Heart left ventricle (tissue), 16 donors: ENCODE measurements at regions not wholly inside any gene's neighbourhood (a gene's known extent, or its start where the extent isn't known, plus 50 kb on each side); places are given as distances from the start of the nearest gene placed in this dataset.

Experiments
- ATAC-seq, 4 donors: fragments of 200-7000 bp; cut with Tn5 transposase; one replicate each; pipeline ENCODE4 v1.9.1; 2020 to 2022; ENCODE audit warnings: moderate library complexity in 4 of 4, mild to moderate bottlenecking in 3 of 4, moderate number of reproducible peaks in 1 of 4
- DNase-seq, 5 donors: peaks; one replicate each; pipeline ENCODE4 v3.0.0-alpha.2; 2020
- H3K27ac ChIP-seq, 12 donors: fragments of 200-600 bp; sonication (generic) in 4 of 12; one replicate each; pipeline versions ENCODE4 v1.5.0 to v1.8.0; 2016 to 2022; ENCODE audit warnings: mild to moderate bottlenecking in 2 of 12
- H3K27me3 ChIP-seq, 9 donors: fragments of 200-600 bp; sonication (generic) in 2 of 9; one replicate each; pipeline versions ENCODE4 v1.5.1 to v1.8.0; 2016 to 2022; ENCODE audit warnings: mild to moderate bottlenecking in 3 of 9
- H3K36me3 ChIP-seq, 9 donors: fragments of 200-600 bp; sonication (generic) in 2 of 9; one replicate each; pipeline versions ENCODE4 v1.5.0 to v1.8.0; 2018 to 2022; ENCODE audit warnings: mild to moderate bottlenecking in 2 of 9
- H3K4me1 ChIP-seq, 12 donors: fragments of 200-600 bp; sonication (generic) in 4 of 12; one replicate each; pipeline versions ENCODE4 v1.5.0 to v1.8.0; 2016 to 2022; ENCODE audit warnings: mild to moderate bottlenecking in 3 of 12
- H3K4me3 ChIP-seq, 12 donors: fragments of 200-600 bp; sonication (generic) in 4 of 12; one replicate each; pipeline versions ENCODE4 v1.5.0 to v1.8.0; 2017 to 2022; ENCODE audit warnings: mild to moderate bottlenecking in 9 of 12, moderate library complexity in 4 of 12
- H3K9me3 ChIP-seq, 12 donors: fragments of 200-600 bp; sonication (generic) in 4 of 12; one replicate each; pipeline versions ENCODE4 v1.5.0 to v1.8.0; 2016 to 2022; ENCODE audit warnings: mild to moderate bottlenecking in 1 of 12
- CTCF ChIP-seq, 12 donors: fragments of 200-600 bp; sonication (generic) in 4 of 12; IDR thresholded peaks; one replicate each; pipeline versions ENCODE4 v1.5.0 to v1.8.0; 2018 to 2022; ENCODE audit warnings: antibody characterized with exemption in 12 of 12, mild to moderate bottlenecking in 5 of 12
- POLR2A ChIP-seq, 2 donors: fragments of 450-650 bp; IDR thresholded peaks; one replicate each; pipeline ENCODE4 v1.6.1; 2017; ENCODE audit warnings: antibody characterized with exemption in 2 of 2, mild to moderate bottlenecking in 2 of 2, moderate library complexity in 2 of 2
- WGBS, 4 donors: extraction: QIAGEN DNeasy Blood & Tissue Kit in 2 of 4; methylation state at CpG; one replicate each; pipeline versions ENCODE4 v1.1.5 to v1.1.7; 2013 to 2018; 5-methylcytosine and 5-hydroxymethylcytosine counted together
- intact Hi-C, 10 donors: fragments of 100-400 bp; cut with DNase I; formaldehyde crosslinking; loops; one replicate each; pipeline versions ENCODE4 v1.11.1 to v1.14.2; 2022
- donor health status: ischemic (EF 13 %, LVEDD 7.1; RV severe dilation, severe dysfunction).
- donor health status: healthy with polysubstance abuse.
- donor health status: DM: no; HTN: yes; CAD: no.
- donor health status: DM: no; HTN: no; CAD: no.
- donor health status: ischemic (EF 25% LVEDD 6.9; RV normal size, moderate dysfunction).
- donor health status: ischemic (EF 25% LVEDD 5.7; RV mildly dilated, moderate dysfunction).
- donor health status: healthy.
- donor health status: DM: yes; HTN: yes; CAD: no.
- donor health status: ischemic (EF 35%, LVEDD 5.7; RV mildly dilated, moderate dysfunction).
- donor health status: nonischemic (EF 11% LVEDD 7.7; RV severe dilation, severe dysfunction).
- donor health status: DM: yes; HTN: yes; CAD: no.
- donor health status: PGD.
- donor health status: ischemic (EF 29% LVEDD 5.4; RV normal size, mild dysfunction).
- donor health status: nonischemic (EF 23%, LVEDD 6.1; RV moderate dilation, normal function).

GRCh38 chr3:181952929-181953328 is 241.2 kb downstream of the SOX2 start:
- intact Hi-C loops: no loop called here
- H3K27me3 ChIP-seq: no peaks in the 10 kb centered on the region
- no peak overlapping the region for H3K4me3 ChIP-seq
- H3K27ac ChIP-seq: no peak overlapping the region
- no peaks in the 10 kb centered on the region for H3K4me1 ChIP-seq
- DNase-seq (no peak), ATAC-seq (no peak)
- no peaks in the 10 kb centered on the region for H3K9me3 ChIP-seq
- TF ChIP-seq POLR2A (IDR thresholded peaks at IDR 0.05) (no peak), CTCF (IDR thresholded peaks at IDR 0.05) (no peak)
- no peaks in the 10 kb centered on the region for H3K36me3 ChIP-seq
- WGBS, 4 donors: 61 to 74% (median 67%) methylated on average over 4 of the region's 4 CpGs

- ATAC-seq (no peak), DNase-seq (no peak)
- WGBS, 4 donors: 73 to 86% (median 76%) methylated on average over 2 of the region's 2 CpGs
Measured at GRCh38 chr3:181955566-181955965, 243.8 kb downstream of the SOX2 start.

GRCh38 chr3:181956122-181956521 is 244.4 kb downstream of the SOX2 start:
- DNase-seq (no peak), ATAC-seq (no peak)
- Histone ChIP-seq H3K27me3 (no peaks in the 10 kb centered on the region), H3K36me3 (no peaks in the 10 kb centered on the region), H3K4me1 (no peaks in the 10 kb centered on the region), H3K27ac (no peak overlapping the region), H3K4me3 (no peak overlapping the region), H3K9me3 (no peaks in the 10 kb centered on the region)
- TF ChIP-seq CTCF (IDR thresholded peaks at IDR 0.05): no peak
- no peak for TF ChIP-seq POLR2A (IDR thresholded peaks at IDR 0.05)
- 76 to 91% (median 87%) methylated on average over 5 of the region's 5 CpGs for WGBS, 4 donors
- intact Hi-C loops: no loop called here

More at GRCh38 chr3:181955566-181955965, 243.8 kb downstream of the SOX2 start:
- intact Hi-C loops: no loop called here
- no peak overlapping the region for H3K27ac ChIP-seq
- H3K27me3 ChIP-seq: no peaks in the 10 kb centered on the region
- TF ChIP-seq CTCF (IDR thresholded peaks at IDR 0.05) (no peak), POLR2A (IDR thresholded peaks at IDR 0.05) (no peak)
- H3K36me3 ChIP-seq: no peaks in the 10 kb centered on the region
- H3K4me1 ChIP-seq: no peaks in the 10 kb centered on the region
- no peak overlapping the region for H3K4me3 ChIP-seq
- no peaks in the 10 kb centered on the region for H3K9me3 ChIP-seq

- no peaks in the 10 kb centered on the region for H3K36me3 ChIP-seq
- no peak for TF ChIP-seq CTCF (IDR thresholded peaks at IDR 0.05)
- TF ChIP-seq POLR2A (IDR thresholded peaks at IDR 0.05): no peak
- no peak for DNase-seq
- H3K27me3 ChIP-seq: no peaks in the 10 kb centered on the region
- no peaks in the 10 kb centered on the region for H3K9me3 ChIP-seq
- no peak overlapping the region for H3K4me3 ChIP-seq
- ATAC-seq: no peak
- H3K27ac ChIP-seq: no peak overlapping the region
- intact Hi-C loops: no loop called here
- 39 to 46% (median 46%) methylated on average over 4 of the region's 4 CpGs for WGBS, 4 donors
- no peaks in the 10 kb centered on the region for H3K4me1 ChIP-seq
Measured at GRCh38 chr3:181966393-181966792, 254.7 kb downstream of the SOX2 start.
